Right renal pelvis (tissue), 4 donors: ENCODE measurements at regions not wholly inside any gene's neighbourhood (a gene's known extent, or its start where the extent isn't known, plus 50 kb on each side); places are given as distances from the start of the nearest gene placed in this dataset.

Experiments used
- DNase-seq, 4 donors: peaks; one replicate each; pipeline ENCODE4 v3.0.0-alpha.2; 2013; ENCODE audit warnings: low read depth in 4 of 4, low spot score in 3 of 4, missing footprints in 1 of 4

- DNase-seq = no peak
These were observed 54.4 kb downstream of the NIBAN1 start for GRCh38 chr1:184919892-184920291.

DNA sequence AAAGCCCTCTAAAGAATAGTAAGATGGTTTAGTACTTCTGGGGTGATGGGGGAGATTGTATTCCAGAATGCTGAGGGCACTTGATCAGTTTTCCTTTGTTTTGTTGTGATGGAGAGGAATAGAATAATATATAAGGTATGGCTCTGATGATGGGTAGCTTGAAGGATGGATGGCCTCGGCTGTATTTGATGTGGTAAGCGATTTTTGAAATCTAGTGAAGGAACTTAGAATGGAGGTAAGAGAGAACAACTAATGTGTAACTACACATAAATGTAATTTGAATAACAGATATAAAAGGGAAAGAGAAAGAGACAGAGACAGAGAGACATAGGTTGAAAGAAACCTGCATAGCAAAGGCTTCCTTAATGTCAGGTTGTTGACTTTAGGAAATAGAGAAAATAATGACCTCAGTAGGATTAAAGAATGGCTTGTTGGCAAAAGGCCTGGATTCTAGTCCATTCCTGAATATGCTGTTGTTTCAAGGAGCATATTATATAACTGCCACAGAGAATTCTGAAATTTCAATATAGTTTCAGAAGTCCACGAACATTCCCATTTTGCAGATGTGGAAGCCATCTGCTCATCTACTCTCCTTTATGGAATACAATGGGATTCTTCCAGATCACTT is 58.7 kb downstream of the NIBAN1 start:
- no peak for DNase-seq

GRCh38 chr1:184914149-184914548 is 60.2 kb downstream of the NIBAN1 start:
- no peak for DNase-seq

- no peak for DNase-seq
These were observed 61.9 kb downstream of the NIBAN1 start for GRCh38 chr1:184912392-184912791.

- no peak for DNase-seq
These were observed 62.5 kb downstream of the NIBAN1 start for GRCh38 chr1:184911830-184912229.

- DNase-seq = no peak
These were observed 63.1 kb downstream of the NIBAN1 start for GRCh38 chr1:184911103-184911745.

GRCh38 chr1:184910691-184911091 is 63.6 kb downstream of the NIBAN1 start:
- no peak for DNase-seq

- no peak for DNase-seq
These were observed 64.3 kb downstream of the NIBAN1 start for GRCh38 chr1:184910005-184910404.

GRCh38 chr1:184909019-184909418 is 65.3 kb downstream of the NIBAN1 start:
- no peak for DNase-seq

DNA sequence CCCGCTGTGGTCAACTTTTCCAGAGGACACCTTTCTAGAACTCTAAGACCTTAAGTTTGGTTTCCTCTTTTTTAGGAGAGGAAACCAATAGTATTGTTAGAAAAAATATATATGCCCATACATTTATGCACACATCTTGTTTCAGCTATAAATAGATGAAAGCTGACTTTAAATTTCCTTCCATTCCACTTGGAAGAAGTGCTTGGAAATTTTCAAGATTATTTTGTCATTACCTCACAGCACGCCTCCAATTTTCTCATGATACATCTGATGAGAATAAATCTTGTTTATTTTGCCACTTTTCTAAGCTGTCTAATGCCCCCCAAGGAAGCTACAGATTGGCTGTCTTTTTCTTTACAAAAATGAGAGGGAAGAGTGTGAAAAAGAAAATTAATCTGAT is 65.8 kb downstream of the NIBAN1 start:
- no peak for DNase-seq

DNA sequence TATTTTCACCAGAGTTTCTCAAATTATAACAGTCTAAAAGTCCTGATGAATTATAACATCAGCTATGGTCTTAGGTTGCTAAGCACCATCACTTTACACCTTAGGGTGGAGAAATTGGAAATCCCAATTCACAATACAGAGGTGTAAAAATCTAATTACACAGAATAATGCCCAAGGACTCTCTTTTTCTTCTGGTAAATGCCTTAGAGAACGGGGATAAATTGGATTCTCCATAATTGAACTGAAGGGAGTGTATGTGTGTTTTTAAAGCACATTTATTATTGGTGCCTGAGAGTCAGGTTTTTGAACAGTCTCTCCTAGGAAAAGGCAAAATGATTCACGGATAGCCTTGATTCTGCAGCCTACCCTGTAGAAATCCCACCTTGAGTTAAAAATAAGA is 66.8 kb downstream of the NIBAN1 start:
- DNase-seq = no peak

- DNase-seq = no peak
These were observed 67.5 kb downstream of the NIBAN1 start for GRCh38 chr1:184906761-184907160.

DNA sequence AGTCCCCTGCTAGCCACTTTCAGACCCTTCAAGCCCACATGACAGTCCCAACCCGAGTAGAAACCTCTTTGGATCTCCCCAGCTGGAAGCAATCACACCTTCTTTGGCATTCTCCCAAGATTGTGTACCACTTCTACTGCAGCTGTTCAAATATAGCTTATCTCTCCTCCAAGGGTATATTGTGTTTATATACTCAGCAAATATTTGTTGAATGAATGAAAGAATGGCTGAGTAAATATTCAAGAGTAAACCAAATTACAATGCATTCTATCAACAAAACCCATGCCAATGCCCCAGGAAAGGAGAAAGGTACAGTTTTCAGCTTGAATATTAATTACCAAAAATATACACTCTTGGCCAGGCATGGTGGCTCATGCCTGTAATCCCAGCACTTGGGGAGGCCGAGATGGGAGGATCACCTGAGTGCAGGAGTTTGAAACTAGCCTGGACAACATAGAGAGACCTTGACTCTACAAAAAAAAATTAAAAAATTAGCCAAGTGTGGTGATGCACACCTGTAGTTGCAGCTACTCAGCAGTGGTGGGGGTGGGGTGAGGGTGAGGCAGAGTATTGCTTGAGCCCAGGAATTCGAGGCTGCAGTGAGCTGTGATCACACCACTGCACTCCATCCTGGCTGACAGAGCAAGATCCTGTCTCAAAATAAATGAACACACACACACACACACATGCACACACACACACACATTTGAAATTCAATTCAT is 68.5 kb downstream of the NIBAN1 start:
- no peak for DNase-seq

- DNase-seq = no peak
These were observed 71.1 kb downstream of the NIBAN1 start for GRCh38 chr1:184903111-184903692.

GRCh38 chr1:184900507-184900906 is 73.8 kb downstream of the NIBAN1 start:
- DNase-seq = no peak

- no peak for DNase-seq
These were observed 78.3 kb downstream of the NIBAN1 start for GRCh38 chr1:184896000-184896399.

GRCh38 chr1:184895086-184895485 is 79.2 kb downstream of the NIBAN1 start:
- DNase-seq = no peak

DNA sequence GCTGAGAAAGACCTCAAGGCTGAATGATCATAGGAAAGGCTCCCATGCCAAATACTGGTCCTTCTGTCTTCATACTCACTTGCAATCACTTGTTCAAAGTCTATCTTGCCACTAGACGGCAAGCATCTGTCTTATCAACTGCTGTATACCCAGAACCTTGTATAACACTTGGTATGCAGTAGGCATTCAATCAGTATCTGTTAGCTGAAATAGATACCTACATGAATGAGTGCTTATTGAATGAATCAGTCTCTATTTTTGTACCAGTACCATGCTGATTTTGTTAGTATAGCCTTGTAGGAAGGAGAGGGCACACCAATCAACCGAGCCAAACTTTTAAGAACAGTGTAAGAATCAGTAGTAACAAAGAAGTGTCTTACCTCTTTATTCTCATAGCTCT is 80.6 kb downstream of the NIBAN1 start:
- DNase-seq = no peak

DNA sequence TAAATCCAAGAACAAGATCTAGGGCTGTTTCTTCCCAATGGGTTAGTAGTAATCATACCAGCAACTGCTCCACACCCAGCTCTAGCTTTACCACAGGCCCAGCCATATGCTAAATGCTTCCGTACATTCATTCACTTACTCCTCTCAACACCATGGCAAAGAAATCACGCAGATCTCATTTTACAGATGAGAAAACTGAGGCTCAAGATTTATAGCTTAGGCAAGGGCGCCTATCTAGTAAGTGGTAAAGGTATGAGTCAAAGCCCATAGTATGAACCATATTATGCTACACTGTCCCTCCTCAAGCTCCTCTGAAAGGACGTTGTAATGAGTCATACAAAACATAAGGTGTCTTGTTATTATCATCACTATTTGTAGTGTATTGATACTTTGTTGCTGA is 82.2 kb downstream of the NIBAN1 start:
- DNase-seq = no peak

GRCh38 chr1:184891440-184891839 is 82.9 kb downstream of the NIBAN1 start:
- DNase-seq = no peak

DNA sequence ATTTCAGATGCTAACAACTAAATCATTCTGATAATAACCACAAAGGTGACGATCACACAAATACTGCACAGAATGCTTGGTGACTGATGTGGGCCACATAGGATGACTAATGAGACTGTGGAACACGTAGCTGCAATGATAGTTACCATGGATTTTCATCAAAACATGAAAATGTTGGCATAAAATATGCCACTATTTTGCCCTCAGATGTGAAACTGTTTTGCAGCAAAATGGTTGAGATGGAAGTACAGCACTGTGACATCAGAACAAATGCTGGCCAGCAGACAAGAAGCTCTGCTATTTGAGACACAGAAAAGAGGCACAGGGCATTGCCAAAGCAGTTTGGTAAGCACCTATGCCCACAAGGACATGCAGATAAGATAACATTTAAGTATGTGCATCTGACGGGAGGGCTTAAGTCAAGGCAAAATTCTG is 83.8 kb downstream of the NIBAN1 start:
- DNase-seq = no peak

GRCh38 chr1:184889902-184890301 is 84.4 kb downstream of the NIBAN1 start:
- no peak for DNase-seq
